DND-41 (cell line): ENCODE measurements at regions not wholly inside any gene's neighbourhood (a gene's known extent, or its start where the extent isn't known, plus 50 kb on each side); places are given as distances from the start of the nearest gene placed in this dataset.

Source experiments
- EZH2 ChIP-seq: IDR thresholded peaks from 3 replicates; pipeline ENCODE4 v1.6.1; 2012; ENCODE audit warnings: borderline replicate concordance, low read depth, mild to moderate bottlenecking, moderate library complexity, low read length, inconsistent platforms; ENCODE audit not compliant: severe bottlenecking
- TF ChIP-seq, protein P1 (sequence below): IDR thresholded peaks from 2 replicates; pipeline ENCODE4 v1.5.1; 2012; ENCODE audit warnings: borderline replicate concordance, low read length, moderate library complexity, mild to moderate bottlenecking; ENCODE audit not compliant: poor library complexity, severe bottlenecking; ENCODE audit errors: extremely low read depth

DNA sequence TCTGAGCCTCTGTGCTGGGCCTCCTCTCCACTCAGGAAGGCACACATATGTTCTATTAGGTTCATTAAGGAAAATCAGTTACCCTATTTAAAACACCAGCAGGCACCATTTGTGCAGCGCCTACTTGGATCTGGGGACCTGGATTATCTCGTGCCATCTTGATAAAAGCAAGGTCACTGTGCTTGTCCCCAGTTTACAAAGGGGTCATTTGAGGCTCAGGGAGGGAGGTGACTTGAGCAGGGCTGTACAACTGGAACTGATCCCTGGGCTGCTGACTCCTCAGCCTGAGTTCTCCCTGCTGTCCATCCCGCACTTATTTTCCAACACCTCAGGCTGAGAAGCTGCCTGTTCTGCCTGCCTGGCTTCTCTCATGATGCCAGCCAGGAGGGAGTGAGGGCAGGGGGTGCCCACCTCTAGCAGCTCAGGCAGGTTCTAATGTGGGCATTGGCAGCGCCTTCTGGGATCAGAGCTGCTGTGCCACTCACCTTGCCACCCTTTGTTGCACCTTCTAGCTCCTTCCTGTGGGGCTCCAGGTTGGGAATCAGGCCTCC, 120.3 kb downstream of the GLI2 start:
- TF ChIP-seq, protein P1, sequence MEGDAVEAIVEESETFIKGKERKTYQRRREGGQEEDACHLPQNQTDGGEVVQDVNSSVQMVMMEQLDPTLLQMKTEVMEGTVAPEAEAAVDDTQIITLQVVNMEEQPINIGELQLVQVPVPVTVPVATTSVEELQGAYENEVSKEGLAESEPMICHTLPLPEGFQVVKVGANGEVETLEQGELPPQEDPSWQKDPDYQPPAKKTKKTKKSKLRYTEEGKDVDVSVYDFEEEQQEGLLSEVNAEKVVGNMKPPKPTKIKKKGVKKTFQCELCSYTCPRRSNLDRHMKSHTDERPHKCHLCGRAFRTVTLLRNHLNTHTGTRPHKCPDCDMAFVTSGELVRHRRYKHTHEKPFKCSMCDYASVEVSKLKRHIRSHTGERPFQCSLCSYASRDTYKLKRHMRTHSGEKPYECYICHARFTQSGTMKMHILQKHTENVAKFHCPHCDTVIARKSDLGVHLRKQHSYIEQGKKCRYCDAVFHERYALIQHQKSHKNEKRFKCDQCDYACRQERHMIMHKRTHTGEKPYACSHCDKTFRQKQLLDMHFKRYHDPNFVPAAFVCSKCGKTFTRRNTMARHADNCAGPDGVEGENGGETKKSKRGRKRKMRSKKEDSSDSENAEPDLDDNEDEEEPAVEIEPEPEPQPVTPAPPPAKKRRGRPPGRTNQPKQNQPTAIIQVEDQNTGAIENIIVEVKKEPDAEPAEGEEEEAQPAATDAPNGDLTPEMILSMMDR = no peak
- no peak for TF ChIP-seq EZH2
